Neural cell (in vitro differentiated cells): ENCODE measurements at regions not wholly inside any gene's neighbourhood (a gene's known extent, or its start where the extent isn't known, plus 50 kb on each side); places are given as distances from the start of the nearest gene placed in this dataset.

Experiments
- EP300 ChIP-seq: fragments of 450-650 bp; conservative IDR thresholded peaks from 2 replicates; pipeline ENCODE4 v1.6.1; 2014; ENCODE audit warnings: antibody characterized with exemption, mild to moderate bottlenecking, moderate library complexity; ENCODE audit not compliant: poor library complexity, severe bottlenecking
- EZH2 ChIP-seq: fragments of 200-600, 300-800 bp; shearing (Covaris generic), sonication (generic); IDR thresholded peaks from 2 replicates; pipeline ENCODE4 v1.6.1; 2014; ENCODE audit warnings: antibody characterized with exemption, low read length, borderline replicate concordance, mild to moderate bottlenecking; ENCODE audit not compliant: insufficient read depth, poor library complexity, severe bottlenecking
- TF ChIP-seq, protein P1 (sequence below): fragments of 450-650 bp; IDR thresholded peaks from 2 replicates; pipeline ENCODE4 v1.5.1; 2014; ENCODE audit warnings: antibody characterized with exemption, mild to moderate bottlenecking, moderate library complexity; ENCODE audit not compliant: poor library complexity, severe bottlenecking

DNA sequence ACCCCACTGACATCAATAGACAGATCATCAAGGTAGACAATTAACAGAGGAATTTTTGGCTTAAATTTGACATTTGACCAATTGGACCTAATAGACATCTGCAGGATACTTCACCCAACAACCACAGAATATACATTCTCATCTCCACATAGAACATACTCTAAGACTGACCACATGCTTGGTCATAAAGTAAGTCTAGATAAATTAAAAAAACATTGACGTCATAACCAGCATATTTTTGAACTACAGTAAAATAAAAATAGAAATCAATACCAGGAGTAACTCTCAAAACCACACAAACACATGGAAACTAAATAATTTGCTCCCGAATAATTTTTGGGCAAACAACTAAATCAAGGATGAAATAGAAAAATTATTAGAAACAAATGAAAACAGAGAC is 205.7 kb downstream of the REEP3 start:
- TF ChIP-seq, protein P1, sequence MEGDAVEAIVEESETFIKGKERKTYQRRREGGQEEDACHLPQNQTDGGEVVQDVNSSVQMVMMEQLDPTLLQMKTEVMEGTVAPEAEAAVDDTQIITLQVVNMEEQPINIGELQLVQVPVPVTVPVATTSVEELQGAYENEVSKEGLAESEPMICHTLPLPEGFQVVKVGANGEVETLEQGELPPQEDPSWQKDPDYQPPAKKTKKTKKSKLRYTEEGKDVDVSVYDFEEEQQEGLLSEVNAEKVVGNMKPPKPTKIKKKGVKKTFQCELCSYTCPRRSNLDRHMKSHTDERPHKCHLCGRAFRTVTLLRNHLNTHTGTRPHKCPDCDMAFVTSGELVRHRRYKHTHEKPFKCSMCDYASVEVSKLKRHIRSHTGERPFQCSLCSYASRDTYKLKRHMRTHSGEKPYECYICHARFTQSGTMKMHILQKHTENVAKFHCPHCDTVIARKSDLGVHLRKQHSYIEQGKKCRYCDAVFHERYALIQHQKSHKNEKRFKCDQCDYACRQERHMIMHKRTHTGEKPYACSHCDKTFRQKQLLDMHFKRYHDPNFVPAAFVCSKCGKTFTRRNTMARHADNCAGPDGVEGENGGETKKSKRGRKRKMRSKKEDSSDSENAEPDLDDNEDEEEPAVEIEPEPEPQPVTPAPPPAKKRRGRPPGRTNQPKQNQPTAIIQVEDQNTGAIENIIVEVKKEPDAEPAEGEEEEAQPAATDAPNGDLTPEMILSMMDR: no peak
- TF ChIP-seq EP300 (no peak), EZH2 (no peak)
